ENCODE measurements at regions not wholly inside any gene's neighbourhood (a gene's known extent, or its start where the extent isn't known, plus 50 kb on each side); places are given as distances from the start of the nearest gene placed in this dataset.

- TF ChIP-seq CTCF (IDR thresholded peaks at IDR 0.05) (no peak), POLR2A (IDR thresholded peaks at IDR 0.05) (no peak)
Measured at GRCh38 chr17:73874008-73874720, 229.9 kb upstream of the SDK2 start.

Data from right lobe of liver (tissue), 4 donors.